CD14-positive monocyte (primary cell): ENCODE measurements at regions not wholly inside any gene's neighbourhood (a gene's known extent, or its start where the extent isn't known, plus 50 kb on each side); places are given as distances from the start of the nearest gene placed in this dataset.

Experiments
- DNase-seq, 3 donors: peaks; one replicate each; pipeline ENCODE4 v3.0.0-alpha.2; 2011 to 2022
- H2AFZ ChIP-seq: 2 replicates; pipeline ENCODE4 v1.6.0; 2012; ENCODE audit warnings: mild to moderate bottlenecking, low read depth, low read length, inconsistent platforms; ENCODE audit not compliant: insufficient read depth, poor library complexity, severe bottlenecking
- H3K27ac ChIP-seq, 2 donors: 1 replicate in 1 of 2; 2 replicates in 1 of 2; pipeline ENCODE4 v1.5.1; 2012 to 2013; ENCODE audit warnings: low read length in 2 of 2, control low read depth in 1 of 2, inconsistent platforms in 1 of 2, low read depth in 1 of 2, mild to moderate bottlenecking in 1 of 2
- H3K27me3 ChIP-seq, 2 donors: one replicate each; pipeline versions ENCODE4 v1.6.0 to v1.6.1; 2011 to 2013; ENCODE audit warnings: low read length in 2 of 2; ENCODE audit not compliant: control insufficient read depth in 2 of 2, insufficient read depth in 2 of 2
- H3K36me3 ChIP-seq, 2 donors: replicated peaks in 1 of 2; 1 replicate in 1 of 2; 2 replicates in 1 of 2; pipeline versions ENCODE4 v1.5.1 to v1.6.1; 2012 to 2013; ENCODE audit warnings: low read length in 2 of 2, control low read depth in 1 of 2, inconsistent platforms in 1 of 2, mild to moderate bottlenecking in 1 of 2; ENCODE audit not compliant: insufficient read depth in 2 of 2, control insufficient read depth in 1 of 2
- H3K4me1 ChIP-seq, 2 donors: 1 replicate in 1 of 2; 2 replicates in 1 of 2; pipeline versions ENCODE4 v1.5.1 to v1.6.1; 2012 to 2013; ENCODE audit warnings: low read length in 2 of 2, control low read depth in 1 of 2, inconsistent platforms in 1 of 2, mild to moderate bottlenecking in 1 of 2, moderate library complexity in 1 of 2; ENCODE audit not compliant: insufficient read depth in 2 of 2, control insufficient read depth in 1 of 2
- H3K4me2 ChIP-seq: replicated peaks from 2 replicates; pipeline ENCODE3; 2012; ENCODE audit warnings: low read length, moderate library complexity, mild to moderate bottlenecking; ENCODE audit not compliant: poor library complexity, severe bottlenecking; ENCODE audit errors: extremely low read depth
- H3K4me3 ChIP-seq, 3 experiments: fragments of 200-600 bp in 1 of 3; sonication (generic) in 1 of 3; replicated peaks in 1 of 3; 1 replicate in 2 of 3; 2 replicates in 1 of 3; pipeline ENCODE4 v1.5.1; 2011 to 2013; ENCODE audit warnings: low read length in 3 of 3, mild to moderate bottlenecking in 3 of 3, control low read depth in 2 of 3, low read depth in 2 of 3, inconsistent platforms in 1 of 3, moderate library complexity in 1 of 3
- H3K79me2 ChIP-seq: 2 replicates; pipeline ENCODE4 v1.6.0; 2012; ENCODE audit warnings: mild to moderate bottlenecking, control low read depth, inconsistent platforms, low read length, moderate library complexity; ENCODE audit not compliant: insufficient read depth
- H3K9ac ChIP-seq: 2 replicates; pipeline ENCODE4 v1.6.0; 2017; ENCODE audit warnings: low read length, mild to moderate bottlenecking; ENCODE audit not compliant: insufficient read depth, poor library complexity, severe bottlenecking
- H3K9me3 ChIP-seq, 2 donors: replicated peaks in 1 of 2; 1 replicate in 1 of 2; 2 replicates in 1 of 2; pipeline versions ENCODE4 v1.5.1 to v1.6.1; 2012 to 2013; ENCODE audit warnings: low read length in 2 of 2, control low read depth in 1 of 2; ENCODE audit not compliant: control insufficient read depth in 1 of 2, insufficient read depth in 1 of 2
- H4K20me1 ChIP-seq: 2 replicates; pipeline ENCODE4 v1.6.0; 2012; ENCODE audit warnings: mild to moderate bottlenecking, low read length, control low read depth, moderate library complexity; ENCODE audit not compliant: insufficient read depth
- H3K27ac Mint-ChIP-seq, 7 donors: one replicate each; pipeline ENCODE4 v1.8.0; 2020; ENCODE audit warnings: mild to moderate bottlenecking in 7 of 7, mixed read lengths in 7 of 7, moderate library complexity in 6 of 7, inconsistent platforms in 2 of 7
- H3K27me3 Mint-ChIP-seq, 3 donors: one replicate each; pipeline ENCODE4 v1.8.0; 2021 to 2022; ENCODE audit warnings: low read depth in 3 of 3, mild to moderate bottlenecking in 3 of 3, mixed read lengths in 3 of 3, moderate library complexity in 3 of 3, inconsistent platforms in 1 of 3
- H3K36me3 Mint-ChIP-seq, 2 donors: one replicate each; pipeline ENCODE4 v1.8.0; 2020; ENCODE audit warnings: mixed read lengths in 2 of 2, inconsistent platforms in 1 of 2, mild to moderate bottlenecking in 1 of 2
- H3K4me1 Mint-ChIP-seq: one replicate; pipeline ENCODE4 v1.8.0; 2020; ENCODE audit warnings: mild to moderate bottlenecking, mixed read lengths
- H3K4me3 Mint-ChIP-seq, 2 donors: one replicate each; pipeline ENCODE4 v1.8.0; 2020; ENCODE audit warnings: mild to moderate bottlenecking in 2 of 2, mixed read lengths in 2 of 2, moderate library complexity in 1 of 2
- H3K9me3 Mint-ChIP-seq, 7 donors: one replicate each; pipeline ENCODE4 v1.8.0; 2020 to 2022; ENCODE audit warnings: mixed read lengths in 7 of 7, mild to moderate bottlenecking in 6 of 7, moderate library complexity in 6 of 7, inconsistent platforms in 2 of 7
- CTCF ChIP-seq: fragments of 200-600 bp; IDR thresholded peaks from one replicate; pipeline ENCODE4 v1.8.0; 2022; ENCODE audit warnings: antibody characterized with exemption, mild to moderate bottlenecking
- WGBS: methylation state at CpG from one replicate; pipeline ENCODE4 v1.1.5; 2013; ENCODE audit warnings: missing lambda C conversion rate; ENCODE audit not compliant: insufficient coverage; 5-methylcytosine and 5-hydroxymethylcytosine counted together
- intact Hi-C, 2 donors: fragments of 100-400 bp; cut with micrococcal nuclease; formaldehyde crosslinking; loops; one replicate each; pipeline versions ENCODE4 v1.15.0 to v1.15.1; 2023

- Histone ChIP-seq H3K4me1 (no peaks in the 10 kb centered on the region), H3K9me3 (no peaks in the 10 kb centered on the region), H3K9ac (no peak overlapping the region), H3K4me2 (no peak overlapping the region), H3K79me2 (no peaks in the 10 kb centered on the region), H4K20me1 (no peaks in the 10 kb centered on the region), H3K27me3 (no peaks in the 10 kb centered on the region), H2AFZ (no peak overlapping the region), H3K27ac (no peak overlapping the region), H3K36me3 (no peaks in the 10 kb centered on the region), H3K4me3 (no peak overlapping the region)
- Mint-ChIP-seq H3K4me1 (no peaks in the 10 kb centered on the region), H3K4me3 (no peak overlapping the region), H3K27ac (no peak overlapping the region), H3K27me3 (peaks cover 0 to 2% (median 0%) of the 10 kb centered on the region in 3 donors), H3K36me3 (no peaks in the 10 kb centered on the region), H3K9me3 (peaks cover 0 to 12% (median 2%) of the 10 kb centered on the region in 7 donors)
- no peak for TF ChIP-seq CTCF
- intact Hi-C loops = no loop called here
- DNase-seq = no peak
- 100% methylated on average over 2 of the region's 2 CpGs for WGBS
Observed at GRCh38 chr5:116673453-116673852, 98.8 kb upstream of the SEMA6A start.

DNA sequence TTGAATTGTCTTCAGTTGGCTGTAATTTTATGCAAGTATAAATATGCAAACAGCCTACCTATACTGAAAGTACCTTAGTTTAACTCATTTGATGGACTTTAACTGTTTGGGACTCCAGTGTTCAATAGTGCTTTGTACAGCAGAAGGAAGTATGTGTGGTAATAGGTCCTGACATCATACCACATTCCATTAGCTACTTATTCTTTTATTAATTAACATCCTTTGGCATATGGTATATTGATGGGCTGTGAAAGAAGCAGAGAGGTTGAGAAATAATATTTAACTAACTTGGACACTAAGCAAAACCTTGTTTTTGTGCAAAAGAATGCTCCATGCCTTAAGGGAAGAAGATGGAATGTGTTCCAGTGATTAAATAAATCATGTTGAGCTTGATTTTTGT is 97.6 kb upstream of the SEMA6A start:
- no peak for DNase-seq
- H4K20me1 ChIP-seq = no peaks in the 10 kb centered on the region
- intact Hi-C loops = no loop called here
- no peaks in the 10 kb centered on the region for H3K9me3 ChIP-seq
- H3K36me3 Mint-ChIP-seq = no peaks in the 10 kb centered on the region
- H3K9ac ChIP-seq = no peak overlapping the region
- H3K79me2 ChIP-seq = no peaks in the 10 kb centered on the region
- no peak for TF ChIP-seq CTCF
- no peaks in the 10 kb centered on the region for H3K4me1 Mint-ChIP-seq
- H2AFZ ChIP-seq = no peak overlapping the region
- no peaks in the 10 kb centered on the region for H3K36me3 ChIP-seq
- no peaks in the 10 kb centered on the region for H3K27me3 ChIP-seq
- H3K4me1 ChIP-seq = no peaks in the 10 kb centered on the region
- H3K9me3 Mint-ChIP-seq = peaks cover 0 to 12% (median 0%) of the 10 kb centered on the region in 7 donors
- H3K27ac Mint-ChIP-seq = no peak overlapping the region
- H3K27ac ChIP-seq = no peak overlapping the region
- peaks cover 0 to 2% (median 0%) of the 10 kb centered on the region in 3 donors for H3K27me3 Mint-ChIP-seq
- H3K4me3 ChIP-seq = no peak overlapping the region
- no peak overlapping the region for H3K4me3 Mint-ChIP-seq
- H3K4me2 ChIP-seq = no peak overlapping the region
